ENCODE measurements at regions not wholly inside any gene's neighbourhood (a gene's known extent, or its start where the extent isn't known, plus 50 kb on each side); places are given as distances from the start of the nearest gene placed in this dataset.
"Not testable (repeated sequence)": the region's sequence is repeated elsewhere in the genome, so short reads cannot be mapped to it uniquely, and the experiment has no call there.

GRCh38 chr1:99544328-99544727, 101.6 kb upstream of the PALMD start:
- peaks cover 0 to 2% (median 0%) of the 10 kb centered on the region in 6 donors for H3K9me3 Mint-ChIP-seq
- H3K4me3 Mint-ChIP-seq = no peak overlapping the region
- no peaks in the 10 kb centered on the region for H3K36me3 Mint-ChIP-seq
- no peak for DNase-seq
- H3K27me3 Mint-ChIP-seq (ENCODE audit: low read depth in 3 of 3) = peaks cover 2 to 9% (median 6%) of the 10 kb centered on the region in 3 donors
- no peaks in the 10 kb centered on the region for H3K4me1 Mint-ChIP-seq
- H3K27ac Mint-ChIP-seq = no peak overlapping the region

GRCh38 chr1:99546432-99547416, 99.2 kb upstream of the PALMD start:
- Mint-ChIP-seq H3K4me1 (no peaks in the 10 kb centered on the region), H3K27ac (no peak overlapping the region), H3K4me3 (no peak overlapping the region), H3K27me3 (ENCODE audit: low read depth in 3 of 3) (peaks cover 2 to 6% (median 5%) of the 10 kb centered on the region in 3 donors), H3K9me3 (peaks cover 0 to 6% (median 0%) of the 10 kb centered on the region in 6 donors), H3K36me3 (no peaks in the 10 kb centered on the region)
- no peak for DNase-seq

DNA sequence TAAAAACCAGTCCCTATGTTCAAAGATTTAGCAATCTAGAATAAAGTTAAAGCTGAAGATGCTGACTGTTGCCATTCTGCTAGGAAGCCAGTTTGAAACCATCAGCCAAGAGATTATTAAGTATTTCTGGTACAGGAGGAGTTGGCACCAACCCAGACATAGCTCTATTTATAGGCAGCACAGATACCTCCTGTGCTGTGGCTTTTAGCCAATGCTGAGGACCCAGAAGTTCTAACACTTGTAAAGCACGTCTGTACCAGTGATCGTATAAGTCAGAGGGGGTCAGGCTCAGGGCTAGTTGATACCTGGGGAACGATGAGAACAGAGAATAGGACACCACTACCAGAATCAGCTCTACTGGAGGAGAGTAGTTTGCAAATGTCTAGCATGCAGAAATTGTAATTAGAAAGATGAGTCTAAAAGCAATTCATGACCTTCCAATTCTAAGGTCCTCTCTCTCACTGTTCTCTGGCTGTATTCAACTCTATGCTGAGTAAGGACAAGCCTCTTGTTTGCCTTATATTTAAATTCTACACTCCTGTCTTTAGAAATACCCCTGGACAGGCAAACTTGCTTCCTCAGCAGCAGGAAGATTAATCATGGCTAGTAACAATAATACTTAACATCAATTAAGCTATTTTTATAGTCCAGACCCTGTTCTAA, 96.8 kb upstream of the PALMD start:
- H3K9me3 Mint-ChIP-seq = peaks cover 0 to 12% (median 0%) of the 10 kb centered on the region in 6 donors
- no peak for DNase-seq

DNA sequence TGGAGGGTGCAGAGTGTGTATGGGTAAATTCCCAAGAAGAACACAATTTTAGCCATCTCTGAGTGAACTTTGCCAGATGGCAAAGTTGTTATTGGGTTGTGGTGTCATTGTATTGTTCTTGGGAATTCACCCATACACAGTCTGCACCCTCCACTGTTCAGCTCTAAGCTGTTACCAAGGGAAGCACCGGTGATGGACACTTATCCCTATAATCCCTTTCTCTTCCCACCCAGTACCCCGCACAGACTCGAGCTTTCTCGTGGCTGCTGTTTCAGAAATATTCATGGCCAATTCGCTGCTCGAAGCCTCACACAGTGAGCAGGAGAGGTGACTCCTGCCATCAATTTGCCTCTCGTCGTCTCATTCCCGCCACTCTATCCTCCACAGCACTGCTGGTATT, 95.7 kb upstream of the PALMD start:
- H3K36me3 Mint-ChIP-seq = no peaks in the 10 kb centered on the region
- H3K27me3 Mint-ChIP-seq (ENCODE audit: low read depth in 3 of 3) = peaks cover 0 to 2% (median 0%) of the 10 kb centered on the region in 3 donors
- no peak overlapping the region for H3K4me3 Mint-ChIP-seq
- H3K9me3 Mint-ChIP-seq = peaks cover 0 to 12% (median 2%) of the 10 kb centered on the region in 6 donors
- H3K4me1 Mint-ChIP-seq = no peaks in the 10 kb centered on the region
- H3K27ac Mint-ChIP-seq = no peak overlapping the region
- no peak for DNase-seq

More for the DNA sequence above, 96.8 kb upstream of the PALMD start:
- H3K4me3 Mint-ChIP-seq = no peak overlapping the region
- no peaks in the 10 kb centered on the region for H3K36me3 Mint-ChIP-seq
- H3K27ac Mint-ChIP-seq = no peak overlapping the region
- no peaks in the 10 kb centered on the region for H3K4me1 Mint-ChIP-seq
- H3K27me3 Mint-ChIP-seq (ENCODE audit: low read depth in 3 of 3) = peaks cover 0 to 4% (median 2%) of the 10 kb centered on the region in 3 donors

- no peak for DNase-seq
- peaks cover 0 to 2% (median 0%) of the 10 kb centered on the region in 3 donors for H3K27me3 Mint-ChIP-seq (ENCODE audit: low read depth in 3 of 3)
- H3K9me3 Mint-ChIP-seq = peaks cover 0 to 12% (median 2%) of the 10 kb centered on the region in 6 donors
- no peak overlapping the region for H3K4me3 Mint-ChIP-seq
- no peak overlapping the region for H3K27ac Mint-ChIP-seq
- H3K4me1 Mint-ChIP-seq = no peaks in the 10 kb centered on the region
- no peaks in the 10 kb centered on the region for H3K36me3 Mint-ChIP-seq
These were observed 93.9 kb upstream of the PALMD start for GRCh38 chr1:99551812-99552614.

- no peaks in the 10 kb centered on the region for H3K36me3 Mint-ChIP-seq
- H3K4me1 Mint-ChIP-seq = no peaks in the 10 kb centered on the region
- DNase-seq = no peak
- no peak overlapping the region for H3K27ac Mint-ChIP-seq
- H3K9me3 Mint-ChIP-seq = peaks cover 0 to 16% (median 2%) of the 10 kb centered on the region in 6 donors
- peaks cover 0 to 2% (median 0%) of the 10 kb centered on the region in 3 donors for H3K27me3 Mint-ChIP-seq (ENCODE audit: low read depth in 3 of 3)
- H3K4me3 Mint-ChIP-seq = no peak overlapping the region
These were observed 92.6 kb upstream of the PALMD start for GRCh38 chr1:99553301-99553700.

GRCh38 chr1:99553819-99554218, 92.1 kb upstream of the PALMD start:
- not testable (repeated sequence) for H3K4me3 Mint-ChIP-seq; H3K27me3 Mint-ChIP-seq (ENCODE audit: low read depth in 3 of 3); DNase-seq; H3K27ac Mint-ChIP-seq; H3K36me3 Mint-ChIP-seq; H3K4me1 Mint-ChIP-seq
- peaks cover 0 to 18% (median 2%) of the 10 kb centered on the region in 6 donors for H3K9me3 Mint-ChIP-seq

GRCh38 chr1:99554727-99555126, 91.2 kb upstream of the PALMD start:
- no peak for DNase-seq

DNA sequence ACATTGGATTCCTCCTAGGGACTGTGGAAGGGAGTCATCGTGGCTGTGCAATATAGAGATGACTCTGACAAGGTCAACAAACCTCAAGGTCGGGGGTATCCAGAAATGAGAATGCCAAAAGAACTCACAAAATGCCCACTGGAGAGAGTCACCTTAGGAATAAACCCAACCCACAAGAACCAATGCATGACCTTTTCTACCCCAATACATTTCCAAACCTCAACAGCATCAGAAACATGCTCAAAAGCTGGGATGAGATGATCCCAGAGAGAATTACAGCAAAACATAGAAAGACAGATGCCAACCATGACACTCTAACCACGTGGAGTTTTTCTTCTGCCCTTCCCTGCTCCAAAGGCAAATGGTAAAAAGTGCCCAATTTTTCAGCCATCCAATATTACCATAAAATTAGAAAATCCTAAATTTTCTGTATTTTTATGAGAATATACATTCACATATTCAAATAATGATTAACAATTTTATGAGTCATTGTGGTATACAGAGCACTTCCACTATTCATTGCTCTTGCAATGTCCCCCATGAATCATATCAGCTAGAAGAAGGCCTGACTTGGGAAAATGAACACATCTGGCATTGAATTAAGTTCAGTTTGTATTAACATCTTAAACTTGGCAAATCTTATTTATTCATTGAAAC, 88.2 kb upstream of the PALMD start:
- H3K27me3 Mint-ChIP-seq (ENCODE audit: low read depth in 3 of 3) = no peaks in the 10 kb centered on the region
- no peaks in the 10 kb centered on the region for H3K4me1 Mint-ChIP-seq
- no peak overlapping the region for H3K4me3 Mint-ChIP-seq
- no peak for DNase-seq
- H3K36me3 Mint-ChIP-seq = no peaks in the 10 kb centered on the region
- H3K27ac Mint-ChIP-seq = no peak overlapping the region
- H3K9me3 Mint-ChIP-seq = peaks cover 0 to 26% (median 7%) of the 10 kb centered on the region in 6 donors

More at GRCh38 chr1:99554727-99555126, 91.2 kb upstream of the PALMD start:
- no peak overlapping the region for H3K27ac Mint-ChIP-seq
- no peaks in the 10 kb centered on the region for H3K27me3 Mint-ChIP-seq (ENCODE audit: low read depth in 3 of 3)
- no peaks in the 10 kb centered on the region for H3K4me1 Mint-ChIP-seq
- no peak overlapping the region for H3K4me3 Mint-ChIP-seq
- H3K36me3 Mint-ChIP-seq = no peaks in the 10 kb centered on the region
- peaks cover 0 to 21% (median 2%) of the 10 kb centered on the region in 6 donors for H3K9me3 Mint-ChIP-seq

- Mint-ChIP-seq H3K27ac (no peak overlapping the region), H3K36me3 (no peaks in the 10 kb centered on the region), H3K9me3 (peaks cover 0 to 30% (median 7%) of the 10 kb centered on the region in 6 donors), H3K27me3 (ENCODE audit: low read depth in 3 of 3) (peaks cover 0 to 1% (median 0%) of the 10 kb centered on the region in 3 donors), H3K4me3 (no peak overlapping the region), H3K4me1 (no peaks in the 10 kb centered on the region)
- DNase-seq = no peak
These were observed 86.7 kb upstream of the PALMD start for GRCh38 chr1:99559166-99559565.

DNA sequence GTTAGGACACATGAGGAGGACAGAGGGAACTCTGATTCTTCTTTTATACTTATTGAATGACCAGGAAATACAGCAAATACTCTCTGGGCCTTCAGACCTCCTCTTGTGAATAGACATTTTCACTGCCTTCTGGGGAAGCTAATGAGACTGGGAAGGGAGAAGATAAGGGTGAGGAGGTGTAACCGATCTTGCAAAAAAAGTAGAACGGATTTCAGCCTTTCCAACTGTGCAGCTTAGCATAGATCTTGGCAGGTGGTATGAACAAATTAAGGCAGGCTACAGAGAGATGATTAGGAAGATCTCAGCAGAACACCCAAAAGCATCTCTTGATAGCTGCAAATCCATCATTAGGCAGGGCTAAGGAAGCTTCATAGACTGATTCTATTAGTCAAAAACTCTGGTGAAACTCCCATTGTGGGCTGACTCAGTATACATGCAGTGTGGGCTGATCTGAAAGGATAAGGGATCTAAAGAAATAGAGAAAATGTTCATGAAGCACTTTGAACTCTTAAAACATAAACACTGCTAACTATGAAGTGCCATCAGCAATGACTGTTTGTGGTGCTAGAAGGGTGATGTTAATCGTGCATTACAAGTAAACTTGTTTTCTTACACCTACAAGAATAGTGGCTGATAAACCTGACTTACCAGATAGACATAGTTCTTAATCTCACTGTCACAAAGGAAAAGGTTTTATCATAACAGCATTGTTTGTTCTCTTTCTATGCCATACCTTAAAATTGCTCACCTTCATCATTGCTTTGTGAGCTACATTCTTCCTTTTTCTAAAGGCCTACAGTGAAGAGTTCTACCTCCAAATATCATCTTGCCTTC, 85.5 kb upstream of the PALMD start:
- Mint-ChIP-seq H3K4me3 (no peak overlapping the region), H3K27me3 (ENCODE audit: low read depth in 3 of 3) (peaks cover 0 to 1% (median 0%) of the 10 kb centered on the region in 3 donors), H3K4me1 (no peaks in the 10 kb centered on the region), H3K9me3 (peaks cover 0 to 30% (median 7%) of the 10 kb centered on the region in 6 donors), H3K36me3 (no peaks in the 10 kb centered on the region), H3K27ac (no peak overlapping the region)
- no peak for DNase-seq

GRCh38 chr1:99561952-99562351, 84.0 kb upstream of the PALMD start:
- H3K9me3 Mint-ChIP-seq = peaks cover 0 to 30% (median 7%) of the 10 kb centered on the region in 6 donors
- H3K27me3 Mint-ChIP-seq (ENCODE audit: low read depth in 3 of 3) = peaks cover 0 to 1% (median 0%) of the 10 kb centered on the region in 3 donors
- H3K4me3 Mint-ChIP-seq = no peak overlapping the region
- H3K27ac Mint-ChIP-seq = no peak overlapping the region
- no peaks in the 10 kb centered on the region for H3K4me1 Mint-ChIP-seq
- DNase-seq = no peak
- H3K36me3 Mint-ChIP-seq = no peaks in the 10 kb centered on the region

Data from immature natural killer cell (primary cell).